ENCODE measurements at regions not wholly inside any gene's neighbourhood (a gene's known extent, or its start where the extent isn't known, plus 50 kb on each side); places are given as distances from the start of the nearest gene placed in this dataset.

DNA sequence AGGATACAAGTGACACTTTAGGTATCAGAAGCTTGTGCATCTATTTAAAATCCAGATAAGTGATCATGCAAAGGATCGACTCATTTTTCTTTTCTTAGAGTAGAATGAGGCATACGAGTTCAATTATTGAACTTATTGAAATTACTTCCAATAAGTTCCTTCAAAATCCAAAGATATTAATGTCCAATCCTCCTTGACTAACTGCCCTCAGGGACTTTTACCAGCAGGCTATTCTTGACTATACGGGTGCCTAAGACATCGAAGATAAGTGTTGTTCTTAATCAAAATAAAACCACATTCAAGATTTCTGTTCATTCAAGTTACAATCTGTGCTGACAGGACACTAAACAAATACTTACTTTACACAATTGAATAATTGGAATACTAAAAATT lies 74.5 kb upstream of the SP4 start:
- no peaks in the 10 kb centered on the region for H3K36me3 ChIP-seq (ENCODE audit: insufficient read depth, low read length)
- DNase-seq (no peak), ATAC-seq (ENCODE audit: poor library complexity) (no peak)
- Mint-ChIP-seq H3K27me3 (no peaks in the 10 kb centered on the region), H3K36me3 (ENCODE audit: low read depth) (no peaks in the 10 kb centered on the region), H3K4me3 (peak overlapping the region; percentile 75), H3K4me1 (ENCODE audit: low read depth) (peaks cover 56% of the 10 kb centered on the region), H3K9me3 (no peaks in the 10 kb centered on the region), H3K27ac (peak overlapping the region; percentile 75)
- H3K27ac ChIP-seq (ENCODE audit: low read depth in 1 of 2, low read length in 2 of 2): peak overlapping the region in 1 of 2 donors; percentile 47
- intact Hi-C loops (cut with DNase I, micrococcal nuclease): loop anchor here (5.0 kb wide), 1 partner anchor 74 kb away; the partner anchor contains the start of gene SP4 (in 2 of the 2)
- no peaks in the 10 kb centered on the region for H3K9me3 ChIP-seq (ENCODE audit: control insufficient read depth in 1 of 2, insufficient read depth in 1 of 2, low read length in 2 of 2)
- TF ChIP-seq, protein P1, sequence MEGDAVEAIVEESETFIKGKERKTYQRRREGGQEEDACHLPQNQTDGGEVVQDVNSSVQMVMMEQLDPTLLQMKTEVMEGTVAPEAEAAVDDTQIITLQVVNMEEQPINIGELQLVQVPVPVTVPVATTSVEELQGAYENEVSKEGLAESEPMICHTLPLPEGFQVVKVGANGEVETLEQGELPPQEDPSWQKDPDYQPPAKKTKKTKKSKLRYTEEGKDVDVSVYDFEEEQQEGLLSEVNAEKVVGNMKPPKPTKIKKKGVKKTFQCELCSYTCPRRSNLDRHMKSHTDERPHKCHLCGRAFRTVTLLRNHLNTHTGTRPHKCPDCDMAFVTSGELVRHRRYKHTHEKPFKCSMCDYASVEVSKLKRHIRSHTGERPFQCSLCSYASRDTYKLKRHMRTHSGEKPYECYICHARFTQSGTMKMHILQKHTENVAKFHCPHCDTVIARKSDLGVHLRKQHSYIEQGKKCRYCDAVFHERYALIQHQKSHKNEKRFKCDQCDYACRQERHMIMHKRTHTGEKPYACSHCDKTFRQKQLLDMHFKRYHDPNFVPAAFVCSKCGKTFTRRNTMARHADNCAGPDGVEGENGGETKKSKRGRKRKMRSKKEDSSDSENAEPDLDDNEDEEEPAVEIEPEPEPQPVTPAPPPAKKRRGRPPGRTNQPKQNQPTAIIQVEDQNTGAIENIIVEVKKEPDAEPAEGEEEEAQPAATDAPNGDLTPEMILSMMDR (IDR thresholded peaks at IDR 0.05): no peak
- H3K27me3 ChIP-seq (ENCODE audit: control insufficient read depth in 1 of 2, insufficient read depth in 2 of 2, low read length in 2 of 2): no peaks in the 10 kb centered on the region
- ChIA-PET CTCF (no interaction called here), POLR2A (interaction anchor here (0.6 to 2.1 kb wide), 7 partner anchors 8 to 138 kb away, joined by 3 to 29 read pairs (median 3); partner anchors contain the start of gene SP4)
- H3K4me3 ChIP-seq (ENCODE audit: low read length): peak overlapping the region; percentile 29
- peaks cover 47% of the 10 kb centered on the region for H3K4me1 ChIP-seq (ENCODE audit: insufficient read depth, low read length)

DNA sequence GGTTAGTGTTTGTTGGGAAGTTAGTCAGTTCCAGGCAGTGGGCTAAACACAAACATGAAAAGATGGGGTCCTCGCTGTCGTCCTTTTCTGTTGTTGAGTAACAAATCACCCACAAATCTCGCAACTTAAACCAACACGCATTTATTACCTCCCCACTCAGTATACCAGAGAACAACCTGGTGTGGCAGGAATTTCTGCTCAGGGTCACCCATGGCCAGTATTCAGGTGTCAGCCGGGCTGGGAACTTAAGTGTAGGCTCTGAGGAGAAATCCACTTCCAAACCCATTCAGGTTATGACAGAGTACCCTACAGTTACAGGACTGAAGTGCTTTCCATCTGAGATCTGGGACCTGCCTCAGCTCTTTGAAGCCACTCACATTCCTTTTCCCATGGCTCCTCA lies 73.6 kb upstream of the SP4 start:
- intact Hi-C loops (cut with DNase I, micrococcal nuclease): loop anchor here (5.0 kb wide), 1 partner anchor 73 kb away; the partner anchor contains the start of gene SP4 (in 2 of the 2)
- Histone ChIP-seq H3K36me3 (ENCODE audit: insufficient read depth, low read length) (no peaks in the 10 kb centered on the region), H3K4me3 (ENCODE audit: low read length) (no peak overlapping the region), H3K27ac (ENCODE audit: low read depth in 1 of 2, low read length in 2 of 2) (peak overlapping the region in 1 of 2 donors; percentile 43), H3K4me1 (ENCODE audit: insufficient read depth, low read length) (peaks cover 52% of the 10 kb centered on the region), H3K27me3 (ENCODE audit: control insufficient read depth in 1 of 2, insufficient read depth in 2 of 2, low read length in 2 of 2) (no peaks in the 10 kb centered on the region), H3K9me3 (ENCODE audit: control insufficient read depth in 1 of 2, insufficient read depth in 1 of 2, low read length in 2 of 2) (no peaks in the 10 kb centered on the region)
- ATAC-seq (ENCODE audit: poor library complexity): no peak
- Mint-ChIP-seq H3K4me1 (ENCODE audit: low read depth) (peaks cover 65% of the 10 kb centered on the region), H3K36me3 (ENCODE audit: low read depth) (no peaks in the 10 kb centered on the region), H3K4me3 (no peak overlapping the region), H3K27me3 (no peaks in the 10 kb centered on the region), H3K27ac (peak overlapping the region; percentile 75), H3K9me3 (no peaks in the 10 kb centered on the region)
- POLR2A ChIA-PET: interaction anchor here (1.4 to 2.1 kb wide), 2 partner anchors 73 to 137 kb away, joined by 3 to 29 read pairs; partner anchors contain the start of gene SP4
- TF ChIP-seq, protein P1 (IDR thresholded peaks at IDR 0.05): no peak
- DNase-seq: no peak
- CTCF ChIA-PET: no interaction called here

DNA sequence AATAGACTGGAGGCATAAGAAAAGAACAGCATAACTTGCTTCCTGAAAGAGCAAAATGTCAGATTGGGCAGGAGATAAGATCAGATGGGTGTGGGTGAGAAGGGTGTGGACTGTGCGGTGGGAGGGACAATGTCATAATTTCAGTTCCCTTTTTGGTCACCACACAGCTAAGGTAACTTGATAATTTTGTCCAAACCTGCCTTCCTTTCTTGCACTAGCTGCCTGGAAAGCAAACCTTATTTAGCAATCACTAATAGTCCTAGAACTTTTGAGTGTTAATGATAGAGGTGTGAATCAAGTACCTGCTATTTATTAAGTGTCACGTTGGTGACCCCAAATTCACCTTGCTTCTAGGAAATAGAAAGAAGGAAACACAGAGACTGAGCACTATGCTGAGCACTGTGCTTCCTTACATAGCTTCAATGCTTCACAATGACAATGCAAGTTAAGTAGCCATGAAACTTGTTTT lies 72.4 kb upstream of the SP4 start:
- H3K4me3 ChIP-seq (ENCODE audit: low read length): peak overlapping the region; percentile 26
- peaks cover 52% of the 10 kb centered on the region for H3K4me1 ChIP-seq (ENCODE audit: insufficient read depth, low read length)
- no peaks in the 10 kb centered on the region for H3K36me3 Mint-ChIP-seq (ENCODE audit: low read depth)

More for the DNA sequence above, 72.4 kb upstream of the SP4 start:
- Histone ChIP-seq H3K36me3 (ENCODE audit: insufficient read depth, low read length) (no peaks in the 10 kb centered on the region), H3K9me3 (ENCODE audit: control insufficient read depth in 1 of 2, insufficient read depth in 1 of 2, low read length in 2 of 2) (no peaks in the 10 kb centered on the region), H3K27ac (ENCODE audit: low read depth in 1 of 2, low read length in 2 of 2) (peak overlapping the region in 1 of 2 donors; percentile 43), H3K27me3 (ENCODE audit: control insufficient read depth in 1 of 2, insufficient read depth in 2 of 2, low read length in 2 of 2) (no peaks in the 10 kb centered on the region)
- CTCF ChIA-PET: interaction anchor here (1.0 kb wide), 1 partner anchor 17 kb away, joined by 3 read pairs; no protein-coding TSS in a partner anchor
- Mint-ChIP-seq H3K4me3 (peak overlapping the region; percentile 22), H3K4me1 (ENCODE audit: low read depth) (peaks cover 76% of the 10 kb centered on the region), H3K27ac (peak overlapping the region; percentile 75), H3K27me3 (no peaks in the 10 kb centered on the region), H3K9me3 (no peaks in the 10 kb centered on the region)
- POLR2A ChIA-PET: interaction anchor here (1.0 to 1.7 kb wide), 4 partner anchors 9 to 72 kb away, joined by 3 to 9 read pairs (median 6); partner anchors contain the start of gene SP4
- intact Hi-C loops (cut with DNase I, micrococcal nuclease): no loop called here
- ATAC-seq (ENCODE audit: poor library complexity) (peak; percentile 79), DNase-seq (peak in 7 of 14 experiments; percentile 6 to 88 (median 38))
- TF ChIP-seq, protein P1 (IDR thresholded peaks at IDR 0.05): no peak
